Bronchial epithelial cell (primary cell): ENCODE measurements at regions not wholly inside any gene's neighbourhood (a gene's known extent, or its start where the extent isn't known, plus 50 kb on each side); places are given as distances from the start of the nearest gene placed in this dataset.
"Not testable (repeated sequence)": the region's sequence is repeated elsewhere in the genome, so short reads cannot be mapped to it uniquely, and the experiment has no call there.

Source experiments
- DNase-seq: peaks from one replicate; pipeline ENCODE4 v3.0.0-alpha.2; 2010; ENCODE audit warnings: low read depth
- FAIRE-seq: peaks from 2 replicates; lab custom pipeline; 2011; peaks lifted over from hg19 to GRCh38; lab: Jason Lieb, UNC
- H3K27me3 ChIP-seq: 2 replicates; pipeline ENCODE4 v1.5.1; 2011; ENCODE audit warnings: low read length; ENCODE audit not compliant: control insufficient read depth, insufficient read depth
- H3K36me3 ChIP-seq: 2 replicates; pipeline ENCODE4 v1.5.1; 2011; ENCODE audit warnings: low read length; ENCODE audit not compliant: control insufficient read depth, insufficient read depth
- H3K4me3 ChIP-seq: 2 replicates; pipeline ENCODE4 v1.5.1; 2011; ENCODE audit warnings: mild to moderate bottlenecking, low read depth, low read length, control low read depth
- TF ChIP-seq, protein P1 (sequence below): IDR thresholded peaks from 2 replicates; pipeline ENCODE4 v1.5.1; 2011; ENCODE audit warnings: mild to moderate bottlenecking, moderate library complexity, low read length, control low read depth, inconsistent platforms; ENCODE audit not compliant: insufficient read depth, severe bottlenecking

- DNase-seq (no peak), FAIRE-seq (no peak)
- Histone ChIP-seq H3K4me3 (no peak overlapping the region), H3K36me3 (no peaks in the 10 kb centered on the region), H3K27me3 (peaks cover under 1% of the 10 kb centered on the region)
- TF ChIP-seq, protein P1, sequence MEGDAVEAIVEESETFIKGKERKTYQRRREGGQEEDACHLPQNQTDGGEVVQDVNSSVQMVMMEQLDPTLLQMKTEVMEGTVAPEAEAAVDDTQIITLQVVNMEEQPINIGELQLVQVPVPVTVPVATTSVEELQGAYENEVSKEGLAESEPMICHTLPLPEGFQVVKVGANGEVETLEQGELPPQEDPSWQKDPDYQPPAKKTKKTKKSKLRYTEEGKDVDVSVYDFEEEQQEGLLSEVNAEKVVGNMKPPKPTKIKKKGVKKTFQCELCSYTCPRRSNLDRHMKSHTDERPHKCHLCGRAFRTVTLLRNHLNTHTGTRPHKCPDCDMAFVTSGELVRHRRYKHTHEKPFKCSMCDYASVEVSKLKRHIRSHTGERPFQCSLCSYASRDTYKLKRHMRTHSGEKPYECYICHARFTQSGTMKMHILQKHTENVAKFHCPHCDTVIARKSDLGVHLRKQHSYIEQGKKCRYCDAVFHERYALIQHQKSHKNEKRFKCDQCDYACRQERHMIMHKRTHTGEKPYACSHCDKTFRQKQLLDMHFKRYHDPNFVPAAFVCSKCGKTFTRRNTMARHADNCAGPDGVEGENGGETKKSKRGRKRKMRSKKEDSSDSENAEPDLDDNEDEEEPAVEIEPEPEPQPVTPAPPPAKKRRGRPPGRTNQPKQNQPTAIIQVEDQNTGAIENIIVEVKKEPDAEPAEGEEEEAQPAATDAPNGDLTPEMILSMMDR: no peak
Measured at GRCh38 chr15:70593795-70594194, 169.6 kb downstream of the UACA start.

DNA sequence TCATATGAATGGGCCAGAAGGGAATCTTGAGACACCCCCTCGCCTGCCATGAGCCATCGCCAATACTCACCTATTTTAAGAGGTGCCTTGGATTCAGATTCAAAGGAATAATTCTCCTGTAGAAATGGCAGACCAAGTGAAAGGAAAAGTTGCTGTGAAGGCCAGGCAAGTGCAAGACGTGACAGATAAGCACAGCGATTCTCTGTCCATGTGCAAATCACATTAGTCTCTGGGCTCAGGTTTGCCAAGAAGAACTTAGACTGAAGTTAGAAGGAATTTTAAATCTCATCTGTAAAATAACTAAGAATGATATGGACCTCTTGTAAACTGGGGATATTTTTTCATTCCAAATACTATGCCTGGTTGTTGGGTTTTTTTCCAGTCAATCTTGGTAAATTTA is 173.6 kb downstream of the UACA start:
- no peak for DNase-seq
- Histone ChIP-seq H3K4me3 (no peak overlapping the region), H3K27me3 (peaks cover 5% of the 10 kb centered on the region), H3K36me3 (no peaks in the 10 kb centered on the region)
- FAIRE-seq: no peak
- TF ChIP-seq, protein P1: no peak

GRCh38 chr15:70589221-70589620 is 174.1 kb downstream of the UACA start:
- no peak overlapping the region for H3K4me3 ChIP-seq
- TF ChIP-seq, protein P1: no peak
- DNase-seq: no peak
- FAIRE-seq: no peak
- no peaks in the 10 kb centered on the region for H3K36me3 ChIP-seq
- H3K27me3 ChIP-seq: peaks cover 8% of the 10 kb centered on the region

DNA sequence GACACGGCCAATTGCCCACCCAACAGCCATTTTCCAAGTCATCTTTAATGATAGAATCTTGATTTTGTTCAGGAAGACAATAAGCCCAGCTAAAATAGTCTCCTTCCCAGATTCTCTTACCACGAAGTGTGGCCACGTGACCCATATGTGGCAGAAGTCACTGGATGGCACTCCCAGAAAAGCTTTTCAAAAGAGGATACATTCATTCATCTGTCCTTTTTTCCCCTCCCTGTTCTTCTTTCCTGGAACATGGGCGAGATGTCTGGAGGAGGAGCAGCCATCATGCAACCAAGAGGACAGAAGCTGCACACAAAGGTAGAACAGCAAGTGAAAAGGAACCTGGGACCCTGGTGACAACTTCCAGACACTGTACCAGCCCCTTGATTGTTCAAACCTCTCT is 174.7 kb downstream of the UACA start:
- Histone ChIP-seq H3K4me3 (no peak overlapping the region), H3K36me3 (no peaks in the 10 kb centered on the region)
- FAIRE-seq: no peak

GRCh38 chr15:70587896-70588567 is 175.3 kb downstream of the UACA start:
- FAIRE-seq (no peak), DNase-seq (no peak)
- TF ChIP-seq, protein P1: no peak

More for the DNA sequence above, 174.7 kb downstream of the UACA start:
- peaks cover 8% of the 10 kb centered on the region for H3K27me3 ChIP-seq
- no peak for DNase-seq
- TF ChIP-seq, protein P1: no peak

GRCh38 chr15:70587012-70587634 is 176.2 kb downstream of the UACA start:
- not testable (repeated sequence) for FAIRE-seq, DNase-seq, H3K27me3 ChIP-seq

More at GRCh38 chr15:70587896-70588567, 175.3 kb downstream of the UACA start:
- Histone ChIP-seq H3K27me3 (peaks cover 8% of the 10 kb centered on the region), H3K36me3 (no peaks in the 10 kb centered on the region), H3K4me3 (no peak overlapping the region)

More at GRCh38 chr15:70587012-70587634, 176.2 kb downstream of the UACA start:
- not testable (repeated sequence) for H3K36me3 ChIP-seq, H3K4me3 ChIP-seq
